Pons (tissue), 1 donor: ENCODE measurements at regions not wholly inside any gene's neighbourhood (a gene's known extent, or its start where the extent isn't known, plus 50 kb on each side); places are given as distances from the start of the nearest gene placed in this dataset.

ENCODE experiments used
- DNase-seq: peaks from one replicate; pipeline ENCODE4 v3.0.0-alpha.2; 2016; ENCODE audit warnings: low spot score

DNA sequence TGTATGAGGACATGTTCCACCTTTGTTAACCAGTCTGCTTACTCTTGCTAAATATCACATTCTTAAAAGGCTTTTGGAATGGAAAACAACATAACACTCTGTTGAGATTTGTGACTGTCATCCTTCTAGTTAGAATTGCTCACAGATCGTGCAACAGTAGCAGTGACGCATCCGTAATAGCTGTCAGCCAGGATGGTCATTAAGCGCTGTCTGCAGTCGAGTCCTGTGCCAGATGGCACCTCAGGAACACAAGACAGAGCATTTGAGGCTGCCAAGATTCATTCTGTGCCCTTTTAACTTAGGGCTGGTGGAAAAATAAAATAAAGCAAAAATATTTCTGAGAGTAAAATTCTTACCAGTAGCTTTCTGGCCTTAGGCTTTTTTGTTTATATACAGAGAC lies 348.6 kb downstream of the ANKRD7 start:
- peak; percentile 57 for DNase-seq

DNA sequence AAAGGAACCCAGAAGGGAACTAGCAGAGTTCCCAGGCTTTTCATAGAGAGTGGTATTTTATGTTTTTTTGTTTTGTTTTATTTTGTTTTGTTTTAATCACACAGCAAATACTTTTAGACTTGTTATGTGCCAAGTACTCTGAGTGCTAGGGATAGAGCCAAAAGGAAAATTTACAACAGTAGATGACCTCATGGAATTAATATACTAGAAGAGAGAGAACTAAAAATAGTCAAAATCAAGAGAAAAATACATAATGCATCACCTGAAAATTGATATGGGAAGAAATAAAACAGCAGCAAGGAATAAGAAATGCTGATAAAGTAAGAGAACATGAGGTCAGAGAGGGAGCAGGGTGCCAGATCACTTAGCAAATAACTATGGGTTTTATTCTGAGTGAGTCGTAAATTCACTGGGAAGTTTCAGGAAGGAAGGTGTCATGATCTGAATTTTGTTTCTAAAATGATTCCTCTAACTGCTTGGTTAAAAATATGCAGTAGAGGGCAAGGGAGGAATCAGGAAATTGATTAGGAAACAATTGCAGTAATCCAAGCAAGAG lies 351.0 kb downstream of the ANKRD7 start:
- DNase-seq: no peak

DNA sequence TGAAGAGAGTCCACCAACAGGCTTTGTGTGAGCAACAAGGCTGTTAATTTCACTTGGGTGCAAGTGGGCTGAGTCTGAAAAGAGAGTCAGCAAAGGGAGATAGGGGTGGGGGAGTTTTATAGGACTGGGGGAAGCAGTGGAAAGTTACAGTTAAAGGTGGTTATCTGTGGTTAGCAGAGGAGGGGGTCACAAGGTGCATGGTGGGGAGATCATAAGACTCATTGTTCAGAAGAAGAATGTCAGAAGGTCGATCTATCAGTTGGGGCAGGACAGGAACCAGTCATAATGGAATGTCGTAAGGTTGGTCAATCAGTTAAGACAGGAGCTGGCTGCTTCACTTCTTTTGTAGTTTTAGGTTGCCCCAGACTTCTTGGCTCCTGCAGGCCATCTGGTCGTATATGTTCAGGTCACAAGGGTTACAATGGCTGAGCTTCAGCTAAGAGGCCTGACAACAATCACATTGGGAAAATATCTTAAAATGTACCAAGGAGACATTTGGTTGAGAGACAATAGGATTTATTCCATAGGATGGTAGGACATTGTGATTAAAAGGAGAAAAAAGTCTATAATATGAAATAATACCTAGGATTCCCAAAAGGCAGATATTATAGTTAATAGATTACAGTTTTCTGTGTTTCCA lies 356.4 kb downstream of the ANKRD7 start:
- no peak for DNase-seq

DNA sequence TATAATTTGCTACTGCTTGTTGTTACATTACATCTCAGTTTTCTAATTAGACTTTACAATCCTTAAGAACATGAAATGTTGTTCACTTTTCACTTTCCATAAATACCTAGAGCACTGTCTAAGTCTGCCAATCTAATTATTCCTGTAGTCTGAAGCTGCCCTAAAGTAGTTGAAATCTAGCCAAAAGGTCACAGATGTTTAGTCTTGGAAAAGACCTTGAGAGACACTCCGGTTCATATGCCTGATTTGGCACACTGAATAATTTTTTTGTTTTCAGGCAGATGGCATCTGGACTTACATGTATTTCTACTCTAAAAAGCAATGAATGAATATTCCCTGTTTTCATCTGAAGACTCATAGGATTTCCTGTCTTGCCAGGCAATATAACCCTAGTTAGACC lies 359.1 kb downstream of the ANKRD7 start:
- no peak for DNase-seq

DNA sequence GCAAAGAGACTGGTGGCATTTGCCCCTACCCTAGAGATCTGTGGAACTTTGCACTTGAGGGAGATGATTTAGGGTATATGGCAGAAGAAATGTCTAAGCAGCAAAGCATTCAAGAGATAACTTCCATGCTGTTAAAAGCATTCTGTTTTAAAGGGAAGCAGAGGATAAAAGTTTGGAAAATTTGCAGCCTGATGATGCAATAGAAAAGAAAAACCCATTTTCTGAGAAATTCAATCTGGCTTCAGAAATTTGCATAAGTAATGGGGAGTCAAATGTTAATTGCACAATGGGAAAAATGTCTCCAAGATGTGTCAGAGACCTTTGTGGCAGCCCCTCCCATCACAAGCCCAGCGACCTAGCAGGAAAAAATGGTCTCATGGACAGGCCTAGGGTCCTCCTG lies 361.7 kb downstream of the ANKRD7 start:
- DNase-seq: no peak

DNA sequence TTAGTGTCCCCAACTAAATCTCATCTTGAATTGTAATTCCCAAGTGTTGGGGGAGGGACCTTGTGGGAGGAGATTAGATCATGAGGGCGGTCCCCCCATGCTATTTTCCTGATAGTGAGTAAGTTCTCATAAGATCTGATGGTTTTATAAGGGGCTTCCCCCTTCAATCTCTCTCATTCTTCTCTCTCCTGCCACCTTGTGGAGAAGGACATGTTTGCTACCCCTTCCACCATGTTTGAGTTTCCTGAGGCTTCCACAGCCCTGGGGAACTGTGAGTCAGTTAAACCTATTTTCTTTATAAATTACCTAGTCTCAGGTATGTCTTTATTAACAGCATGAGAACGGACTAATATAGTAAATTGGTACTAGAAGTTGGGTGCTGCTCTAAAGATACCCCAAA lies 365.6 kb downstream of the ANKRD7 start:
- no peak for DNase-seq

DNA sequence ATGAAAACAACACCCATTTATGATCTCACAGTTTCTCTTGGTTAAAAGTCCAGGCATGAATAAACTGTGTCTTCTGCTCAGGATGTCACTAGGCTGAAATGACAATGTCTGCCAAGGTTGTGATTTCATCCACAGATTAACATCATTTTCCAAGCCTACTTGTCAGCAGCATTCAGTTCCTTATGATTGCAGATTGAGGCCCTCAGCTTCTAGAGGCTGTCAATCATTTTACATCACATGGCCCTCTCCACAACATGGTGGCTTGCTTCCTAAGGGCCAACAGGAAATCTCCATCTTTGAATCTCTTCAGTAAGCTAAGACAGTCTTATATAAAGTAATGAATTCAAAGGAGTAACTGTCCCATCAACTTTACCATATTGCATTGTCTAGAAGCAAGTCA lies 377.6 kb downstream of the ANKRD7 start:
- no peak for DNase-seq

DNA sequence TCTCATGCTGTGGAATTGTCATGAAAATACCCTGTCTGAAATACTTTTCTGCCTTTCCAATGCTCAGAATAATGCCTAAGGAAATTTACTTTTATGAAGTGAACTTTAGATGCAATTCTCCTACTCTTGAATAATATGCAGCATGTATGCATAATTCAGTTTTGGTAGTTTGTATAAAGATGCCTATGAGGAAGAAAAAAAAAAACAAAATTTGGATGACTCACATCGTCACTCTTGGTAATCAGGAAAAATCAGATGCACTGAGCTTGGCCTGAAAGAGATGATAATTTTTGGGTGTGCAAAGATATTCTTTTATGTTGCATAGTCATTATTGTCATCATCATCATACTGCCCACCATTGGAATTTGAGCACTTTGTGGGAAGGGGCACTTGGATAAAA lies 382.1 kb downstream of the ANKRD7 start:
- DNase-seq: no peak

DNA sequence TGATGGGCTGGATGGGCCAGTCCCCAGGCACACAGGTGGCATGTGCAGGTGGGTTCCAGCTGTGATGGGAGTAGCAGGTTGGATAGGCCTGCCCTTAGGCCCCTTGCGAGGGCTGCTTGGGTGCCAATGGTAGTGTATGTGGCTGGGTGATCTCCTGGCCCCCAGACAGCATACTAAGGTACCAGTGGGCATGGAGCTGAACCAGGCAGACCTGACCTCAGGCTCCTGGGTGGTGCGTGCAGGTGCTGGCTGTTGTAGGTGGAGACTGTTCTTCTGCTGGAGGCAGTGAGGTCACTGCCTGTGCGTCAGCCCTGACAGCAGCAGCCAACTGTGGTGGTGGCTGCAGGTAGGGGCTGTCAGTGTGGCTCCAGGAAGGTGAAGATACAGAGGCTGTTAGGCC lies 384.7 kb downstream of the ANKRD7 start:
- DNase-seq: no peak

DNA sequence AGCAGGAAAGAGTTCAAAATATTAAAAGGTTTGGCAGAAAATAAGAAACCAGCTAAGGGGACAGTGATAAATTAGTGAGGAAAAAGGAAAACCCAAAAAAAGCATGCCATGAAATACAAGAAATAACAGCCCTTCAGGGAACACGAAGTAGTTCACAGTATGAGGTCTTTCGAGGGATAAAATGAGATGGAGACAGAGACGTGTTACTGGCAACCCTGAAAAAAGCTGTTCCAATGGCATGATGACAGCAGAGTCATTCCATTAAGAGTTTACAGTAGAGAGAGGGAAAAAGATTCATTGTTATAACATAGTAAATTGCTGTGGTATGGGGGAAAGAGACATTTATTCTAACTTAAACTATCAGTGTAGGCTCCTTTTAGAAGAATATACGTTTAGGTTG lies 391.2 kb downstream of the ANKRD7 start:
- DNase-seq: no peak

DNA sequence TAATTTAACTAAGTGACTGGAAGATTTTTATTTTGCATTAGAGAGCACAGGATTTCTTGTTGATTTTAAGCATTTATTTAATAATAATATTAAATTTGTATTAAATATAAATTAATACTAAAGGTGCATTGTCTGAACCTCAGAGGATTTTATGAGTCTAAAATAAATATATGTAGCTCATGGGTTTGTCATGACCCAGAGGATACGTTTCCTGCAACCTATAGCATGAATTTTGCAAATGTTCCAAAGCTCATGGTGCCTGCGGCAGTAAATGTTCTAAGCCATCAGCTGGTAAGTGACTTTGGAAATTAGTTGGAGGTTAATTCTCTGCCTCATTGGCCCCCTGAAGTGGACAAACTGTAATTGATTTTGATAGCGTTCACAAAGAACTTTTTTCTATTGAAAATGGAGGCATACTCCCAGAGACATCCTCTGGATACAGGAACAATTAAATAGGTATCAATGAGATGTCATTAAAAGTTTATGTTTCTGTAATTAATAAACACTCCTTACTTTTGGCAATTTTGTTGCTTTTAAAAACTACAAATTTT lies 397.4 kb downstream of the ANKRD7 start:
- no peak for DNase-seq

DNA sequence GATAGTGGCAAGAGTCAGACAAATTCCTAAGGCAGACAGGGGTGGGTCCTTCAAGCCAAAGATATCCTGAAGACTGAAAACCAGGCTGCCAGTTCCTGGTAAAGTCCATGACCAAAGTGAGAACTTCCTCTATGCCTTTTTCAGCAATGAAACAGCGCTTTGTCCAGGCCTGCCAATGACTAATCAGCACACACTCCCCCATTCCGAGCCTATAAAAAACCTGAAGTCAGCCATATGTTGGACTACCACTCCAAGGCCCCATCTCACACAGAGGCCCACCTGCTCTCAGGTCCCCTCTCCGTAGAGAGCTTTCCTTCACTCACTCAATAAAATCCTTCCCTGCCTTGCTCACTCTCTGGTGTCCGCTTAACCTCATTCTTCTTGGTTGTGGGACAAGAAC lies 402.2 kb downstream of the ANKRD7 start:
- DNase-seq: no peak

DNA sequence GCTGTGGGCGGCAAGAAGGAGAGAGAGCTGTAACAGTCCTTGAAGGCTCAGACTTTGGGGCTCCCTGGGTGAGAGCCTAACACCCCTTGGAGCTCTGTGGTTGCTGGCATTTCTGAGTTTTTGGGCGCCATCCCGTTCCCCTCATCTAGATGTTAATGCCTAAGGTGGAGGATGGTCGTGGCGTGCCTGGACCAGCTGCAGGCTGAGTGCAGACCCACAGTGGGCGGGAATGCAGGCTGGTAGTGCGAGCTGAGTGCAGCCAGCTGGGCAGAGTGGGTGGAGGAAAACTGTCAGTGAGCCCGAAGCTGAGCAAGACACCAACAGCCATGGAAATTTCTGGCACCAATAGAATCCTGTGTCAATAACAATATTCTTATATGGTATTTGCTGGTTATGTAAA lies 403.0 kb downstream of the ANKRD7 start:
- no peak for DNase-seq

DNA sequence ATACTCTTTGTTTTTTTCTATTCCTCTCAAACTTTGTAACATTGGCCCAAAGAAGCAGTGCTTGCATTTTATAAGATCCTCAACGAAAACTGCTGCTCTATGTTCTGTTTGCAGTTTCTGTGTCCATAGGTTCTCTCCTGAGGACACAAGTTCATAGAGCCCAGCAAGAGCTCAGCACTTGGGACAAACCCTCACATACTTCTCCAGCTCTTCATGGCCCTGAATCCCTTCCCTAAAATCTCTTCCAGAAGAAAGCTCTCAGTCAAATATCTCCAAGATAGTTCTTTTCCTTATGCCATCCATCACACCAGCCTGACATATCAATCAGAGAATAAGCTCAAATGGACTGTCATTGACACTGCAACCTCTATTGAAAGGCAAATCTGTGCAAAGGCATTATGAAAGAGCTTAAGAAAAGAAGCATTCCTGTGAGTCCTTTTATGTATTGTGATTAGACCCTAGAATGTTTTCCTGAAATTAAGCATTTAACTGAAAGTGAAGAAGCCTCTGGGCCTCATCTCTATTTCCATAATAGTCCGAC lies 405.5 kb downstream of the ANKRD7 start:
- DNase-seq: no peak

DNA sequence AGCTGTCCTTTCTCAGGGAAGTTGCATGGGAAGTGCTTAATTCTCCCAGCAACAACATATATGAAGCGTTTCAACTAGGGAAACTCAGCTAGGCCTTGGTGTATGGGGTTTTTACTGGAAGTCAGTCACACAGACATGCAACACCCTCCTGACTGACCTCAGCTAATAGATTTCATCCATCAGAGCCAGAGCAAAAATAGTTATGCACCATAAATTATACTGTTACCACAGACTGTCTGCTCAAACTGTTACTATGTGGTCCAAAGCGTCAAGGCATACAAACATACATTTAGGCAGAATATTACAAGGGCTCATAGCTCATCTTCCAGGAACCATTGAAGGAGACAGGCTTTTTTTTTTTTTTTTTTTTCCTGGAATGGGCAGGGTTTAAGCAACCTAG lies 417.9 kb downstream of the ANKRD7 start:
- DNase-seq: no peak

DNA sequence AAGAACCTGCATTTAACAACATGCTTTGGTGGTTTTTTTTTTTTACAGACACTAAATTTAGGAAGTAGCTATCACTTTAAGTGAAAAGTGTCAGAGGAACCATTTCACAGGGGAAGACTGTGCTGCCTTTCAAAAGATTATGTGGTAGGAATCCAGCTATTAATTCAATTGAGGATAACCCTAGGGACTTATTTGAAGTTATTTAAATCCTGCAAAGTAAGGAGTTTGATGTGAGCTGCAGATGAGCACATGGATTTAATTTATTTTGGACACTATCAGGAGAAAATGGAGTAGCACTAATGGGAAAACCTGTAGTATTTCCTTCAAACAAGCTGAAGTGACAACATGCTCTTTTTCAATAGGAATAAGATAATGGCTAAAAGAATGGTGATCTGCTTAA lies 419.8 kb downstream of the ANKRD7 start:
- no peak for DNase-seq

DNA sequence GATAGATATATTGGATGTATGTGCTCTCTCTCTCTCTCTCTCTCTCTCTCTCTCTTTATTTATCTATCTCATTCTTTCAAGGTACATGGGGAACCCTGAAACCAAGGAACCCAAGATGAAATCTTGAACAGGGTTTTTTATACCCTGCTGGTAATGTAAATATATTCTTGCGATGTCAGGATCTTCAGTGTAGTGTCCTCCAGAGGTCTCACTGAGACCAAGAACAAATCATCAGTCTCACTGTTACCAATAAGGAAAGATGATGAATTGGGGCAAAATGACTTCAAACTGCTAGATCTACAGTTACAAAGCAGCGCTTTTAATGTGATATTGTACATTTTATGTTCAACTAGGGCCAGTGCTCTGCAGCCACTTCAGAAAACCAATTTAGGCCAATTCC lies 423.5 kb downstream of the ANKRD7 start:
- peak; percentile 19 for DNase-seq

DNA sequence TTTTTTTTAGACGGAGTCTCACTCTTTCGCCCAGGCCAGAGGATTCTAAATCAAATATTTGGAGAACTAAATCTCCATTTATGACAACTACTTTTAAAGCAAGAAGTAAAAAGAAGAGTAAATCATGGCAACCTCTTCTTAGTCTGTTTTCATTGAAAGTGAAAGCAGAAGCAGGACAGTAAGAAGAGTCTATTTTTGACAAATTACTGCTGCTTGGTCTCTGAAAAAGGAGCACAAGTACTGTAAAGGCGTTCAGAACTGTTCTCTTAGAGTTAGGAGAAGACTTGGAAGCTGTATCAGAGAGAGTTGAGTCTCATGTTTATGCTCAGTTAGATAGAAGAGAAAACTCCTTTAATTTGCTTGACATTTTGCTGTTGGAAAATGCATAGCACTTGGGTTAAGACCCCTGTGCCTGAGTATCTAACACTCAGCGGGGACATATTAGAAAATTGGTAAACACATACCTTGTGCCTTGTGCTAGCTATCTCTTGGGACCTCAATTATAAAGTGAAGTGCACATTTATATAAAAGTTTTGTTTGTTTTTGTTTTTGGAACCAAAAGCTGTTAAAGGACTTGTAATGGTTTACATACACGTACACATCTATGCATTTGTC lies 433.0 kb downstream of the ANKRD7 start:
- peak; percentile 21 for DNase-seq

DNA sequence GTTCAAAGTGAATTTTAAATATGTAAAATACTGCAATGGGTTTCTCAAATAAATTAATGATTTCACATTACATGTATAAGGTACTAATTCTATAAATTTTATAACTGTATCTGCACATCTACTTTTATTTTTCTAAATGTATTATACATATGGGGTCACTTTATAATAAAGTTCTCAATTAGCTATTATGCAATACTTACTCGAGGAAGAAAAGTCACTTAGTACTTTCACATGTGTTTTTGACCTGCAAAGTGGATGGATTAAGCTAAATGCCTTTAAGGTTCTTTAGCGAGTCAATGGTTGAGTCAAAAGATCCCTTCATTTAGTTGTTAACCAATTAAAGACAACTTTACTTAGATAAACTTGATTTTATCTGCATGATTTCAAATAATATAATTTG lies 437.8 kb downstream of the ANKRD7 start:
- DNase-seq: no peak

DNA sequence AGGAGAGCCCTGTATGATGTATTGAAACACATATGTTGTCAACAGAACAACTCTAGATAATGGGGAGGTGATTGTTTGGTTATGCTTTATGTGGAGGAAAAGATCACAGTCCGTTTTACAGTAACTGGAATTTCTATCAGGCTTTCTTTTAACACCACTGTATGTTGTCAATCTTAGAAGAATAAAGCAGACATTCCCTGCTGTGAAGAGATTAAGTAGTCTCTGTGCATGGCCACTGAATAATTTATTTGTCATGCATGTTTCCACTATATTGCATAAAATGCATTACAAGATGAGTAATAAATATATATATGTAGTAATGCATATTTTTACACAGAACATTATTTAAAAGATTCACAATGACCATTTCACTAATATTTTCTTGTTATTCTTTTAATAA lies 440.0 kb downstream of the ANKRD7 start:
- no peak for DNase-seq

DNA sequence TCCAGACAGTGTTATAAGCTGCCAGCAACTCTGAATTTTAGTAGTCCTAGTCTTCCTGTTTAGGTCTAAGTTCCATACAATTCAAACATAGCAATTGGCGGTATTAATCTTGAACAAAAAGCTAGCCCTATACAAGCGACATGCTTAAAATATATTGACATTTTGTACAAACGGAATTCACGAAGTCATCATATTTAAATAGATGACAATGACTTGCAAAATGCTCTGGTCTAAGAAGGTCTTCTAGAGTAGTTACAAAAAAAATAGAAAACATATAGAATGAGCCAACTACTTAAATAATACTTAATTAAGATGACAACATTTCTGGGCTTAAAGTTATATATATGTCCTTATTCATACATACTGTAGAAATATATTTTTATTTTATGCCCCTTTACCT lies 446.6 kb downstream of the ANKRD7 start:
- no peak for DNase-seq

DNA sequence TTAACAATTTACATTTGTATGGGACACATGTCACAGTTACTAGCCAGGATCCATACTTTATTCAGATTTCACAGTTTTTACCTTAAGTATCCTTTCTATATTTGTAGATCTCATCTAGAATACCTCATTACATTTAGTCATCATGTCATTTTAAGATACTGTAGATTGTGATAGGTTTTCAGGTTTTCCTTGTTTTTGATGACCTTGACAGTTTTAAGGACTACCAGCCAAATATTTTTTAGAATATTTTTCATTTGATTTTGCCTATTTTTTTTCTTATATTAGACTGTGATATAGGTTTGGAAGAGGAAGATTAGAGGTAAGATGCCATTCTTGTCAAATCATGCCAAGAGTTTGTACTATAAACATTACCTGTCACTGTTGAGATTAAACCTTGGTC lies 460.3 kb downstream of the ANKRD7 start:
- no peak for DNase-seq

DNA sequence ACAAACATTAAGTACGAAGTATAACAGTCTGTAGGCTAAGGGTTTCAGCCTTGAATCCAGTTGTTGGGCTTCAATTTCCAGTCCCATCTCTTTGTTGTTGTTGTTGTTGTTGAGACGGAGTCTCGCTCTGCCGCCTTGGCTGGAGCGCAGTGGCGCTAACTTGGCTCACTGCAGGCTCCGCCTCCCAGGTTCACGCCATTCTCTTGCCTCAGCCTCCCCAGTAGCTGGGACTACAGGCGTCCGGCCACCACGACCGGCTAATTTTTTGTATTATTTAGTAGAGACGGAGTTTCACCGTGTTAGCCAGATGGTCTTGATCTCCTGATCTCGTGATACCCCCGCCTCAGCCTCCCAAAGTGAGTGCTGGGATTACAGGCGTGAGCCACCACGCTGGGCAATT lies 464.9 kb downstream of the ANKRD7 start:
- DNase-seq: no peak

DNA sequence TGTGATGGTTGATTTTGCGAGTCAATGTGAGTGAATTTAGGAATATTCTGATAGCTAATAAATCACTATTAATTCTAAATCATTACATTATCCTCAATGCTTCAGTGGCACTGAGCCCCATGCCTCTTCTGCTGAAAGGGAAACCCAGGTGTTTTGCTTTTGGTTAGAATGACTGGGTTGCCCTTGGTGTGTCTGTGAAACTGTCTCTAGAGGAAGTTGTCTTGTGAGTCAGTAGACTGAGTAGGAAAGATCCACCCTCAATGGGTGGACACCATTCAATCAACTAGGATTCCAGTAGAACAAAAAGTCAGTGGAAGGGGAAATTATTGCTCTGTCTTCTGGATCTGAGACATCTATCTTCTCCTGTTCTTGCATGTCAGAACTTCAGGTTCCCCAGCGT lies 472.4 kb downstream of the ANKRD7 start:
- DNase-seq: no peak
